Right renal pelvis (tissue), 4 donors: ENCODE measurements at regions not wholly inside any gene's neighbourhood (a gene's known extent, or its start where the extent isn't known, plus 50 kb on each side); places are given as distances from the start of the nearest gene placed in this dataset.

Source experiments
- DNase-seq, 4 donors: peaks; one replicate each; pipeline ENCODE4 v3.0.0-alpha.2; 2013; ENCODE audit warnings: low read depth in 4 of 4, low spot score in 3 of 4, missing footprints in 1 of 4

- DNase-seq = no peak
Measured at GRCh38 chr6:137729866-137730629, 137.0 kb upstream of the TNFAIP3 start.

- no peak for DNase-seq
Measured at GRCh38 chr6:137731600-137731959, 135.5 kb upstream of the TNFAIP3 start.

GRCh38 chr6:137731960-137732616 is 135.0 kb upstream of the TNFAIP3 start:
- DNase-seq = no peak

GRCh38 chr6:137733372-137733771 is 133.7 kb upstream of the TNFAIP3 start:
- no peak for DNase-seq

- no peak for DNase-seq
Measured at GRCh38 chr6:137734005-137734874, 132.8 kb upstream of the TNFAIP3 start.

GRCh38 chr6:137734875-137735182 is 132.2 kb upstream of the TNFAIP3 start:
- no peak for DNase-seq

GRCh38 chr6:137736048-137736818 is 130.8 kb upstream of the TNFAIP3 start:
- no peak for DNase-seq

GRCh38 chr6:137736911-137737310 is 130.1 kb upstream of the TNFAIP3 start:
- no peak for DNase-seq

- DNase-seq = no peak
Measured at GRCh38 chr6:137737836-137738596, 129.0 kb upstream of the TNFAIP3 start.

- DNase-seq = no peak
Measured at GRCh38 chr6:137738931-137739504, 128.0 kb upstream of the TNFAIP3 start.

- DNase-seq = no peak
Measured at GRCh38 chr6:137739544-137739943, 127.5 kb upstream of the TNFAIP3 start.

- no peak for DNase-seq
Measured at GRCh38 chr6:137740091-137740755, 126.8 kb upstream of the TNFAIP3 start.

GRCh38 chr6:137740967-137741761 is 125.9 kb upstream of the TNFAIP3 start:
- DNase-seq = no peak

GRCh38 chr6:137743493-137743892 is 123.6 kb upstream of the TNFAIP3 start:
- no peak for DNase-seq

- DNase-seq = no peak
Measured at GRCh38 chr6:137744877-137745276, 122.2 kb upstream of the TNFAIP3 start.

- no peak for DNase-seq
Measured at GRCh38 chr6:137745321-137745720, 121.7 kb upstream of the TNFAIP3 start.

GRCh38 chr6:137746264-137746663 is 120.8 kb upstream of the TNFAIP3 start:
- no peak for DNase-seq

- DNase-seq = peak in 1 of 4 donors; percentile 13
Measured at GRCh38 chr6:137749696-137750211, 117.3 kb upstream of the TNFAIP3 start.
